ENCODE measurements at regions not wholly inside any gene's neighbourhood (a gene's known extent, or its start where the extent isn't known, plus 50 kb on each side); places are given as distances from the start of the nearest gene placed in this dataset.

DNA sequence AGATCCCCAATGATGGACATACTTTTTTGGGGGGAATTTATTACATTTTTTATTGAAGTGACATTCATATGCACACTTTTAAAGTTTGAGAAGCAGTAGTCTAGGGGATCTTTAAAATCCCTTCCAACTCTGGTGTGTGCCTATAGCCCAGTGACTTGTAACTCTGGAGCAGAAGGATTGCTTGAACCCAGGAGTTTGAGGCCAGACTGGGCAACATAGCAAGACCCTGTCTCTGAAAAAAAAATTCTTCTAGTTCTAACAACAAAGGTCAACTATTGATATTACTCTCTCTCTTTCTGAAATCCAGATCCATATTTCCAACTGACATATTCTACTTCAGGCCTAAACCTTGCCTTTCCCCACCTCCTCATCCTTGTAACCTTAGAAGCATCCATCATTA, 148.2 kb upstream of the SPRY4 start:
- DNase-seq = no peak

DNA sequence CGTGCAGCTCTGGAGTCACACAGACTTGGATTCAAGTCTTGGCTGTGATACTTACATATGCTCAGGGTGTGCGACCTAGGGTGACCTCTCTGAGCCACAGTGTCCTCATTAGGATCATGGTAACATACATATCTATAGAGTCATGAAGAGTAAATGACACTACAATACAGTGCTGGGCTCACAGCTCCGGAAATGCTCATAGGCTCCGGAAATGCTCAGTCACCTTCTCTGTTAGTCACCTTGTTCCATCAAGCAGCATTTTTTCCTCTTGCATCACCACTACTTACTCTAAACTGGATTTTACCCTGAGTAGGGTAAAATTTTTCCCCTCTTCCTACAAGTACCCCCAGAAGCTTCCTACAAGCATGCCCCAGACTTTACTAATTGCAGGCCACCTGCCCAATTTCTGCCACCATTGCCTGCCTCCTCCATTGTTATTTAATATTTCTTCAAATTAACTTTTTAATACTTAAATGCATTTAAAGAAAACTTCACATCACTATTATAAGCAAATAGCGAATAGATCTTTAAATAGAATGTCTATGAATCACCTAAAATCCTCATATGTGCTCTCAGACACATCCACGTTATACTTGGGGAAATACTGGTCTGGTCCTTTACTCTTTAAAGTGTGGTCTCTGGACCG, 147.6 kb upstream of the SPRY4 start:
- DNase-seq = no peak

DNA sequence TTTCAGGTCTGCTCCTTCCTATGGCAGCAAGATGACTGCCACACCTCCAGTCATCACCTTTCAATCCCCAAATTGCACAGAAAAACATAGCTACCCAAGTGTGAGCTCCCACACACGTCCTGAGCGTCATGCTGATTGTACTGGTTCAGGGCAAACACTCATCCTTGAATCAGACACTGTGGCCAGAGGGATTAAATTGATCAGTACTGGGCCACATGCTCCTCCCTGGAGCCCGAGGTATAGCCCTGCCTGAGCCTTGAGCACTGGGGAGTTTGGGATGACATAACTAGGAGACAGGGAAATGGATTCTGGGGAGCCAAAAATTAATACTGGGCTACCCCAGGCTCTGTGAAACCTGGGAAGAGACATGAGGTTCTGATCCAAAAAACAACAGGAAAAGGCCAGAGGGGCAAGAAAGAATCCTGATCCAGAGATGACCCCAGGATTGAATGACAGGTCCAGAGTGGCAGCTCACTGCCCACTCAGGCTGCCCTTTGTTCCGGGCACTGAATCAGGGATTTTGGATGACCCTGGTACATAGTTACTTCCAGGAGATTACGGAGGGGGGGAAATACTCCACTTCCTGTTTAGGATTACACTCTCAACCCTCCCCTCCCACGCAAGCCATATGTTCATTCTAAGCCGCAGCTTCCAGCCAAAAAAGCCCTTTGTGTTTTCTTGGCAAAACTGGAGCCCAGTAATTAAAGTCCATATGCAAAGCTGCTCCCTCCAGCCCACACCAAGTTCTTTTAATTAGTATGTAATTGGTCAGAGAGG, 141.6 kb upstream of the SPRY4 start:
- DNase-seq = no peak

DNA sequence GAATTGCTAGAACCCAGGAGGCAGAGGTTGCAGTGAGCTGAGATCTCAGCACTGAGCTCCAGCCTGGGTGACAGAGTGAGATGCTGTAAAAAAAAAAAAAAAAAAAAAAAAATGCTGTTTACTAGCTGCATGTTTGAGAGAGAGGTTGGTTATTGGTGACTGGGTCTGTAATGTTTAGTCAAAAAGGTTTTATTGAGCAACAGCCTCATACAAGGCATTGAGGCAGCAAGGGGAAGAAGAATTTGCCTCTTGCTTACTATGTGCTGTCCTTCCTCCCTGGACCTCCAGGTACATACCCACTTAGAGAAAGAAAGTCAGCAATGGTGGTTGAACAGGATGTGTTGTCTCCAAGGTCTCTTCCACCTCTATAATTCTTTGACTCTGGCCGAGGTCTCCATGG, 140.7 kb upstream of the SPRY4 start:
- no peak for DNase-seq

DNA sequence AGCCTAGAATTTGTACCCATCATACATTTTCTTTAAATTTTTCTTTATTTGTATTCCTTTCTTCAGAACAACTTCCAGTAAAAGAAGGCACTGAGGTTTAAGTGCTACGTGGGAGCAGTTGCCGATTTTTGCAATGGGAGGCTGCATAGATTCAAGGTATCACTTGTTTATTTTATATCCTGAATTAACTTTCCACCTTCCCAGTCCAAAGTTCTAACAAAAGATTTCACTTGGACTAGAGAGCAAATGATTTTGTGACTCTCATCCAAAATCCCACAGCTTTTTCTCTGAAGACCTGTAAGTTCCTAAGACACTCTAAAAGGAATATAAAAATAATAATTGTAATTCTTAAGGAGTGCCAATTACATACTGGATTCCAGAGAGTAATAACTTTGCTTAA, 139.1 kb upstream of the SPRY4 start:
- DNase-seq = no peak

DNA sequence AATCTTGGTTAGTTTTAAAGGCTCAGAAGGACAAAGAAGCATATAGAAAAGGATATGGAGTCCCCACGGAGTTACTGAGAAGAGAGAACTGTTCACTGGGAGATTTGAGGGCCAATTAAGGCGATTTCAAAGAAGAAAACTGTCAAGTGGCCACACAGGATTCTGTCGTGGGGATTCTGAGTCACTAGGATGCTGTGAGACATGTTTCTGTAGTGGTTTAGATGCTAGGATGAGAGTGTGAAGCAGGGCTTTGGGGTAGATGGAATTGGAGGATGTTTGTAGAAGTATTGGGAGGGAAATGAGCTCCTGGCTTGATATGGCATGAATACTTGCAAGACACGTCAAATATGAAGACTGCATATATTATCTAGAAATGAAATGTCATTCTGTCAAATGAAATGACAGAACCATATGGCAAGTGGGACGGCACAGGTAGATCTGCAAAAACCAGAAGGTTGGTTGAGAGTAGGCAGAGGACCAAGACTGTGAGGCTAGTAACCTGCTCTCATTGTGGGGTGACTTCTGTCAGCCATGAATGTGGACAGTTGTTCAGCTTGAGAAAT, 136.3 kb upstream of the SPRY4 start:
- no peak for DNase-seq

DNA sequence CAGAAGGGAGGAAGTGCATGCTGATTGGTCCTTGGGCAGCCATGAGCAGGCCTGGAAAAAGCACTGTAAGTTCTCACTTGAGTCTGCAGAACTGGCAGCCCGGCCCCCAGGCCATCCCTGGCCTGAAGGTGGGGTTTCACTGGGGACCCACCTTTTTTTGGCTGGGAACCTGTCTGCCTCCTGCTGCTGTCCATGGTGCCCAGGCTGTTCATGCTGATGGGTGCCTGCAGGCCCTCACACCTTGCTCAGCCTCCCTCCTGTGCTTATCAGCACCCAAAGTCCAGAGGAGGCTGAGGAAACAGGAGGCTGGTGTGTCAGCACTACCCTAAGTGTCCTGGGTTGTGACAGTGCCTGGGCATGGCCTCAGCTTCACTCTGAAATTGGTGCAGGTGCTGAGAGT, 134.4 kb upstream of the SPRY4 start:
- no peak for DNase-seq

DNA sequence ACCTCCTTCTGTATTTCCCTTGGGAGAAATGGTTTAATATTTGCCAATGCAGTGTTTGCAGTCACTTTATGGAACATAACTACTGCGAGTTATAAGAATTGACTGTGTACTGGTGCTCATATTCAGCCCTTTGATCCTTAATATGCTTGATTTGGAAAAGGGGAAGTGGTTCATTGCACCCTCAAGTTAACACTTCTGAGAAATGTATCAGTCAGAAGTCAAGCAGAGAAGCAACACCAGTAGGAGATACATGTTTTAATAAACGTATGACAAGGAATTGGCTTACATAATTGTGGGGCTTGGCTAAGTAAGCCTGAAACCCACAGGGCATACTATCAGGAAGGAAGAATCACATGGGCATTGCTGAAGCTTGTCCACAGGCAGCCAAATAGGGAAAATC, 131.0 kb upstream of the SPRY4 start:
- no peak for DNase-seq

DNA sequence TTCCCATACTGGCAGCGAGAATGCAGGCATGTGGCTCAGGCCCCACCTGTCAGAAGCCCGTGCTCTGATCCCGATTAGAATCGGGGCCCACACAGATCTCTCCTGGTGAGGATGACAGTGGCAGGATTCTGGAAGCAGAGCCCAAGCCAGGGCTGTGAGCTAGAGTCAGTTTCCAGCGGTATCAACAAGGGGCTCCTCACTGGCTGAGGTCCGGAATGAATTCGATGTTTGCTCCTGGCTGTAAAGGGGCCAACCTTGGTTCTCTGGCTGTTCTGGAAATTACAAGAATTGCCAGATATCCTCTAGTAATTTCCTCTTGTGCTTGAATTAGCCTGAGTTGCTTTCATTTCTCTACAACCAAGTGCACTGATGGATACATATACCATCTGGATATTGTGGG, 129.1 kb upstream of the SPRY4 start:
- DNase-seq = no peak

DNA sequence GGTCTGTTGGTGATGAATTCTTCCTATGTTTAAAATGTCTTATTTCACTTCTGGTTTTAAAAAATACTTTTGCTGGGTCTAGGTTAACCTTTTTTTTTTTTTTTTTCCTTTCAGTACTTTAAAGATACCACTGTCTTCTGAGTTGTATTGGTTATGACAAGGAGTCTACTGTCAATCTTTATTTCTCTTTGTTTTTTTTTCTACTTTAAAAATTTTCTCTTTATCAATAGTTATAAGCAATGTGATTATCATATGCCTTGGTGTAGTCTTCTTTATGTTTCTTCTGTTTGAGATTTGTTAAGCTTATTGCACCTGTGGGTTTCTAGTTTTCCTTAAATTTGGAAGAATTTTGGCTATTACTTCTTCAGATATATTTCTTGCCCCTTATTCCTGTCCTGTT, 125.6 kb upstream of the SPRY4 start:
- DNase-seq = no peak

DNA sequence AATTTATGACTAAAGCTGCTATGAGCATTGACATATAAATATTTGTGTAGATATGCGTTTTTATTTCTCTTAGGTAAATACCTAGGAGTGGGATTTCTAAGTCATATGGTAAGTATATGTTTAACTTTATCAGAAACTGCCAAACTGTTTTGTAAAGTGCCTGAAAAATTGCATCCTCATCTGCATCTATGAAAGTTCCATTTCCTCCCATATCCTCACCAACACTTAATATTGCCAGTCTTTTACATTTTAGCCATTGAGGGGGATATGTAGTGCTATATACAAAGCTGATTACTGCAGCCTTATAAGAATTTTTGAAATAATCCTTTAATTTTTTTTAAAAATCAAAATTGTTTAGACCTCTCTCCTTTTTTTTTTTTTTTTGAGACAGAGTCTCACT, 123.1 kb upstream of the SPRY4 start:
- DNase-seq = no peak

DNA sequence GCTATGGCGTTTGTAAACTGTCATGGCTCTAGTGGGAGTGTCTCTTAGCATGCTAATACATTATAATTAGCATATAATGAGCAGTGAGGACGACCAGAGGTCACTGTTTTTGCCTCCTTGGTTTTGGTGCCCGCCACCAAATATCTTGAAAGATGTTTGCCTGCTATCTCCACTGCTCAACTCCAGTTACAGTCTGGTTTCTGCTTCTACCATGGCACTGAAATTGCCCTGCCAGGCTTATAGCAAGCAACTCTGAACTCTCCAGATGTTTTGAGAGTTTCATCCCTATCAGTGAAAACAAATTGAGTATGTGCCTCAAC, 122.1 kb upstream of the SPRY4 start:
- no peak for DNase-seq

DNA sequence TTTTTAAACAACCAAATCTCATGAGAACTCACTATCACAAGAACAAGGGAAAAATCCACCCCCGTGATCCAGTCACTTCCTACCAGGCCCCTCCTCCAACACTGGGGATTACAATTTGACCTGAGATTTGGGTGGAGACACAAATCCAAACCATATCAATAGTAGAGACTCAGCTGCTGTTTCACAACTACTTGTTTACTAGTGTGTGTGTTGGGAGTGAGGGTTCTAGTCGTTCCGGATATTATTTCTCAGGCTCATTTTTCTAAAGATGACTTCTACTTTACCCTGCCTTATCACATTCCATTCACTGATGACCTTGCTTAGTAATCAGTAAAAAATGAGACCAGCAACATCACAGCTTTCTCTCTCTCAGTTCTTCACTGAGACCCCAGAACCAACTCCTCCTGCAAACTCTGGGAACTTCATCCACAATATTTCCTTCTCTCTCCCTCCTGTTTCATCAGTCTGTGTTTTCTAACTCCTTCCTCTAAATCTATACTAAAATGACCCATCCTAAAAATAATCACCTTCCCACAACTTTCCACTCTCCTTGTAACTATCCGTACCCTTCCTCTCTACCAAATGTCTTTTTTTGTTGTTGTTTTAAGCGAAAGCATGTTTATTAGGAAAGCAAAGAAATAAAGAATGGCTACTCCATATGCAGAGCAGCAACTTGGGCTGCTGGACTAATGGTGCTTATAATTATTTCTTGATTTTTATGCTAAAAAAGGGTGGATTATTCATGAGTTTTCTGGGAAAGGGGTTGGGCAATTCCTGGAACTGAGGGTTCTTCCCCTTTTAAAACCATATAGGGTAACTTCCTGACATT, 121.5 kb upstream of the SPRY4 start:
- DNase-seq = no peak

DNA sequence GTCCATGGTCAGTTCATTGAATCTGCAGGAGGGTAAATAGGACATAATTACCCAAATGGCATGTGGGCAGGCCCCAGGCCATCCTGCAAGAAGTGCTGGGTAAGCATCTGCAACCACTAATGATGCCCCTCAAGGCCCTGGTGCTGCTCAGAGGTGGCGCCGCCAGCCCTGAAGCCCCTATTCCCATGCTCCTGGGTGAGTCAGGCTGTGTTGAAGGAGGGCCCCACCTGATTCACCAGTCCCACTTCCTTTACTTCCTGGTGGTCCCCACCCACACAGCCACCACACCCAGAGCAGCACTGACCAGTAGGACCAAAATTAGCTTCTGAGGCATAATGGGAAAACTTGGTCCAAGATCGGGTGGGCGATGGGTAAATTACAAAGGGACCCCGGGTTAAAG, 120.4 kb upstream of the SPRY4 start:
- DNase-seq = no peak

DNA sequence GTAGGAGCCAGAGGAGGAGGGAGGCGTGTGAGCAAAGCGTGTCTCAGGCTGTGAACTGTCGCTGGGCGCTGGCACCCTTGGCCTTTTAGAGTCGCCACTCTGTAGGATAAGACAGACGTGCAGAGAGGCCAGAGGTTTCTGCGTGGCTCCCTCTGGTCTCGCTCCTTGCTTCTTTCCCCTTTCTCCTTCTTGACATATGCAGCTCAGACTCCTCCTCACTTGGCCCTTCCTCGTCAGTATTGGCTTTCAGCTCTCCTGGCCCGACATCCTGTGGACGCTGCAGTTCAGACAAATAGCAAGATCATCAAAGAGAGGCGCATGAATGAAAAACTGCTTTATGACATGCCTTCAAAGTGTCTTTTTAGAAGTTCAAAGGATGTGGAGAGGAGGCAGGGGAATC, 116.8 kb upstream of the SPRY4 start:
- DNase-seq = no peak

DNA sequence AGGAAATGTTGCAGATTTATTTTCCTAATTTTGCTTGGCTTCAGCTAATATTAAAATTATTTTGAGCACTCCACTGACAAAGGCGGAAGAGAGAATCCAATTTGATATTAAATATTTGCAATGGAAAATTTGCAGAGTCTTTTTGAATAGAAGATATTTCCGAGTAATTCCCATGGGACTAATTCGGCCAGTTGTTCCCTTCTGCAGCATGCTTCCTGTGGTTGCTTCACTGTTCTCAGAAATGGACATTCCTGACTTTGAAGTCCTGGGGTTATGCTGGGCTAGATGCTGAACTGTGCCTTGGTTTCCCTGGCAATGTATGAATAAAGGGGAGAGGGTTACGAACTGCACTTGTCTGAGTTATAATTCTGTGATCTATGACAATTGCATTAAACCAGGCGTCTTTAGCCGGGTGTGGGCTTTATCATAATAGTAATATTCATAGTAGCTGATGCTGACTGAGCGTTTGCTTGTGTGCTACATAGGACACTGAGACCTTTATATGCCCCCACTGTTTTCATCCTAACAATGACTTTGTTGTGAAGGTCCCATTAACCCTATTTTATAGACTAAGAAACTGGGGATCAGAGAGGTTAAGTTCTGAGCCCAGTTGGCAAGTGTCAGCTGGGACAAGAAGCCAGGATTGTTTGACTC, 114.5 kb upstream of the SPRY4 start:
- DNase-seq = no peak

DNA sequence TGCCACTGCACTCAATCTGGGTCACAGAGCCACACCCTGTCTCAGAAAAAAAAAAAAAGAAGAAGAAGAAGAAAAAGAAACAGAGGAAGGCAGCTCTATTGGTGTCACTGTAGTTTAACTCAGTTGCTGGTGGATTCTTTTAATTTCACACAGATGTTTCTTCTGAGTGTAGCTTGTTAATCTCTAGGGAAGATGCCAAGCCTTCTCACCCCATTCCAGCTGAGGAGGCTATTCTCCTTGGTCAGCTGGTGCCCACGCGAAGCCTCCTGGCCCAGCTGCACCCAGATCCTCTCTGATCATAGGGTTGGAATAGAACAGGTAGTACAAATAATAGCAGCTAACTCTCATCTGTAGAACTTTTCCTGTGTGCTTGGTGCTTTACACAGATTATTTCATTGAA, 113.8 kb upstream of the SPRY4 start:
- no peak for DNase-seq

DNA sequence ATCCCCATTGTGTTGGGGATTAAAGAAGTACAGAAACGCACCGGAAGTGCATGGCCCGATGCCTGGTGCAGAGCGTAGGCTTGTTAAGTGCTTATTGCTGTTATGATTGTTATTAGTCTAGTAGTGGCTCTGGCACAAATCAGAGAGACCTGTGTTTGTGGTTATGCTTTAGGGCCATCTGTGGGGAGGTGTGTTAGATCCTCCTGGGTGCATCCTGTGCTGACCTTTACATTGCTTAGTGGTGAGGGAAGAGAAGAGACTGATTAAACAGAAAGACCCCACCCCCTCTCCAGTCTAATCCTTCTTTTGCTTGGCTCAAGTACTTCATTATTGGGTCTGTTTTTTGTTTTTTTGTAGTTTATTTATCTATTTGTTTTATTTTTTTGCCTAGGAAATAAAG, 112.7 kb upstream of the SPRY4 start:
- no peak for DNase-seq

DNA sequence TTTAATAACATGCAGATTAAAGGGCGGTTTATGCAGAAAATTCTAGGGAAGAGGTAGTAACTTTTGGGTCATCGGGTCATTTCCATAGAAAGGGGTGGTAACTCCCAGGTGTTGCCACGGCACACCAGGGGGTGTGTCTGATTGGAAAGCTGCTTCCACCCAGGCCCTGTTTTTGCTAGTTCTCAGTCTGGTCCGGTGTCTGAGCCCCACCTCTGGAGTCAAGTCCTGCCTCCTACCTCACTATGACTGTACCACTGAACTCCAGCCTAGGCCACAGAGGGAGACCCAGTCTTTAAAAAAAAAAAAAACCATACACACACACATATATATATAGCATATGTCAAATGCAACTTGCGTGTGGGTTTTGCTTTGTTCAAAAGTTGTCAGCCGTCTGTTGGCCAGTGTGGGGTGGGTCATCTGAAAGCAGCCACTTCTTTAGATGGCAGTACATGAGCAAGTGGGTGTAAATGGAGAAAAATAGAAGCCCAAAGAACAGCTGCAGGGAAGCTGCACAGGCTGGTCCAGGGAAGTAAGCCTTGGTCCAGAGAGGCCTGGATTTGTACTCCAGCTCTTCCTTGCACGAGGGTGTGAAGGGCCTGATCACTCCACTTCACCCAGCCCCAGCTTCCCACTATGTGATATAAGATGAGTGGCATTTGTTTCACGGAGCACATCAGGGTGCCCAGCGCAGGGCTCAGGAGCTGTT, 110.7 kb upstream of the SPRY4 start:
- no peak for DNase-seq

DNA sequence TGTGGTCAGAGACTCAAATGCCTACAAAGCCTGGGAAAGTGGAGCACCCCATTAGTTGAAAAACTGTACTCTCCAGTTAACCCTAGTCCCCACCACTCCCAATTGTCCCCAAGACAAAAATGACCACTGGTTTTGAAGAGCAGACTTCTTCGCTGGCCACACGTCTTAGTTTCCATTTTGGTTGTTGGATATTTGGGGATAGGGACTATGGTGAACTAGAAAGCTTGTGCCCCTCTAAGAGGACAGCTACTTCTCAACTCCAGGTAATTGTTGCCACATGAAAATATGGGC, 109.4 kb upstream of the SPRY4 start:
- no peak for DNase-seq

DNA sequence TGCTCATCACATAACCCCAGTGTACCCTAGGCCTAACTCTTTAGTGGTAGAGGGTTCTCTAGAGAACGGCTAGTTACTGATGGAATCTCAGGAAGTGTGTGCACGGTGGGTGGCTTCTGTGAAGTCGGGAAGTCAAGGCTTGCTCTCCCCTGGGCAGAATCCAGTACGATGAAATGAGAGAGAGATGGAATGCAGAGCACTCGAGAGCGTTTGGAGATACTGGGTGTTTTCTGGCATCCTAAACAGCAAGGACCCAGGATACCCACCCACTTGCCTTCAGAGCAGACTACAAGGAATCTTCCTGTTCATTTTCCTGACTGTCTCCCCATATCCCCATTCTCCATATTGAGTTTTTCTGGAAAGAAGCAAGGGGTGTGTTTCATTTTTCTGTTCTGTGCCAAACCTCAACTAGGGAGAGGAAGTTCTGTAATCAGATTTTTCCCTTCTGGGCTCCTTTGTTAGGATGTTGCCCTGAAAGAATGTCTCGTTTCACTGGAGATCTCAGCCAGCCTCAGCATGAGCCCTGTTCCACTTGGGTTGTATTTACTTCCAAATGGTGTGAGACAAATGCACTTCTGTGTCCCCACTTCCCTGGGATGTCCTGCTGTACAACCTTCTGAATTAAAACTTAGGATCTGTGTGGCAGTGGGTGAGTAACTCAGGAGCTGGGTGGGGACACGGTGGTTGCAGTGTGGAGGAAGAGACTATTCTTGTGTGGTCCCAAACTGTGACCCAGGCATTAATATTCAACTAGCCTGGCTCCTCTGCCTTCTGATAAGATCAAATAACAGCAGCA, 108.9 kb upstream of the SPRY4 start:
- DNase-seq = no peak

DNA sequence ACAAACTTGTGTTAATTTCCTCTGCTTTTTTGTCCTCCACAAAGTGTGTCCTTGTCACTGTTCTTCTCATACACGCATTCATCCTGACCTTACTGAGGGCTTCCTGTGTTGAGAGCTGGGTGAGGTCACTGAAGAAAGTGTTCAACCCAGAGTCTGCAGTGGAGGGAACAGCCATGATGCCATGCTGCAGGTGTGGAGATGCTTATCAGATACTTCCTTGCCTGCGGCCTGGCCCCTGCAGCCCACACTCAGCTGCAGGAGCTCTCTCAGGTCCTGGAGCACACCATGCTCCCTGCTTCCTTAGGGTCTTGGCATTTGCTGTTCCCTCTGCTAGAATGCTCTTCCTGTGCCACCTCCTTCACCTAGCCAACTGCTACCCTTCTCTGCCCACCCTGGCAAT, 108.1 kb upstream of the SPRY4 start:
- no peak for DNase-seq

Measured in SIG-M5 (cell line).